Tibial artery (tissue), 4 donors: ENCODE measurements at regions not wholly inside any gene's neighbourhood (a gene's known extent, or its start where the extent isn't known, plus 50 kb on each side); places are given as distances from the start of the nearest gene placed in this dataset.
A peak's percentile ranks its signal among the peaks of the same experiment; 100 is the strongest.
"Not testable (repeated sequence)": the region's sequence is repeated elsewhere in the genome, so short reads cannot be mapped to it uniquely, and the experiment has no call there.

Experiments
- DNase-seq, 2 donors: peaks; one replicate each; pipeline ENCODE4 v3.0.0-alpha.2; 2019
- H3K27ac ChIP-seq, 2 donors: fragments of 200-600 bp; sonication (generic) in 1 of 2; 1 replicate in 1 of 2; 2 replicates in 1 of 2; pipeline ENCODE4 v1.5.1; 2018 to 2019; ENCODE audit warnings: mild to moderate bottlenecking in 1 of 2
- H3K27me3 ChIP-seq, 2 donors: fragments of 200-600 bp; sonication (generic) in 1 of 2; one replicate each; pipeline versions ENCODE4 v1.5.1 to v1.6.0; 2016 to 2019
- H3K36me3 ChIP-seq, 3 donors: fragments of 200-600 bp; sonication (generic) in 2 of 3; one replicate each; pipeline ENCODE4 v1.5.1; 2016 to 2019; ENCODE audit warnings: mild to moderate bottlenecking in 2 of 3
- H3K4me1 ChIP-seq, 4 donors: fragments of 200-600 bp; sonication (generic) in 2 of 4; 1 replicate in 3 of 4; 2 replicates in 1 of 4; pipeline ENCODE4 v1.5.1; 2016 to 2019
- H3K4me3 ChIP-seq, 2 donors: fragments of 200-600 bp; sonication (generic) in 1 of 2; 1 replicate in 1 of 2; 2 replicates in 1 of 2; pipeline ENCODE4 v1.5.1; 2018 to 2019; ENCODE audit warnings: mild to moderate bottlenecking in 2 of 2
- H3K9me3 ChIP-seq, 3 donors: fragments of 200-600 bp; sonication (generic) in 1 of 3; one replicate each; pipeline ENCODE4 v1.5.1; 2016 to 2019
- intact Hi-C: fragments of 100-400 bp; cut with DNase I; formaldehyde crosslinking; loops from one replicate; pipeline ENCODE4 v1.15.0; 2023; ENCODE audit warnings: low total_unique reads
- TF ChIP-seq, protein P1 (sequence below), 2 experiments: fragments of 200-600 bp in 1 of 2; fragments of 450-650 bp in 1 of 2; IDR thresholded peaks; one replicate each; pipeline ENCODE4 v1.5.1; 2017 to 2019; ENCODE audit warnings: antibody characterized with exemption in 2 of 2, mild to moderate bottlenecking in 1 of 2, moderate library complexity in 1 of 2

DNA sequence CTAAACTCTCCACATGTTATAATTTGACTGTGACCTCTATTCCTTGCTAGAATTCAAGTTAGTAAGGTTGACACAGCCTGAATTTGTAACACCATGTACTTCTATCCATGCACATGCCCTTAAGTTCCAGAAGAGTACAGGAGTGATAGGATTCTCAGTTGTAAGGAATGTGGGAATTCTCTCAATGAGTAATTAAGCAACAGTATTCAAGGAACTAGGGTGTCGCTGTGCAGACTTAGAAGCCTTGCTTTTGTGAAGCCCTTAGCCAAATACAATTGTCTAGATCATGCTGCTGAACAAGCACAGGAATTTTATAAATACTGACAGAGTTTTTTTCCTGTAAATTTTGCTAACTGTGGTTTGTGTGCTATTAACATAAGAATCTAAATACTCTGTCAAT, 276.3 kb upstream of the PTBP2 start:
- H3K9me3 ChIP-seq = no peaks in the 10 kb centered on the region
- no peak overlapping the region for H3K4me3 ChIP-seq
- no peaks in the 10 kb centered on the region for H3K4me1 ChIP-seq
- no peak for DNase-seq
- H3K36me3 ChIP-seq = no peaks in the 10 kb centered on the region
- intact Hi-C loops = no loop called here
- TF ChIP-seq, protein P1, sequence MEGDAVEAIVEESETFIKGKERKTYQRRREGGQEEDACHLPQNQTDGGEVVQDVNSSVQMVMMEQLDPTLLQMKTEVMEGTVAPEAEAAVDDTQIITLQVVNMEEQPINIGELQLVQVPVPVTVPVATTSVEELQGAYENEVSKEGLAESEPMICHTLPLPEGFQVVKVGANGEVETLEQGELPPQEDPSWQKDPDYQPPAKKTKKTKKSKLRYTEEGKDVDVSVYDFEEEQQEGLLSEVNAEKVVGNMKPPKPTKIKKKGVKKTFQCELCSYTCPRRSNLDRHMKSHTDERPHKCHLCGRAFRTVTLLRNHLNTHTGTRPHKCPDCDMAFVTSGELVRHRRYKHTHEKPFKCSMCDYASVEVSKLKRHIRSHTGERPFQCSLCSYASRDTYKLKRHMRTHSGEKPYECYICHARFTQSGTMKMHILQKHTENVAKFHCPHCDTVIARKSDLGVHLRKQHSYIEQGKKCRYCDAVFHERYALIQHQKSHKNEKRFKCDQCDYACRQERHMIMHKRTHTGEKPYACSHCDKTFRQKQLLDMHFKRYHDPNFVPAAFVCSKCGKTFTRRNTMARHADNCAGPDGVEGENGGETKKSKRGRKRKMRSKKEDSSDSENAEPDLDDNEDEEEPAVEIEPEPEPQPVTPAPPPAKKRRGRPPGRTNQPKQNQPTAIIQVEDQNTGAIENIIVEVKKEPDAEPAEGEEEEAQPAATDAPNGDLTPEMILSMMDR (IDR thresholded peaks at IDR 0.05) = no peak
- no peaks in the 10 kb centered on the region for H3K27me3 ChIP-seq
- H3K27ac ChIP-seq = no peak overlapping the region

DNA sequence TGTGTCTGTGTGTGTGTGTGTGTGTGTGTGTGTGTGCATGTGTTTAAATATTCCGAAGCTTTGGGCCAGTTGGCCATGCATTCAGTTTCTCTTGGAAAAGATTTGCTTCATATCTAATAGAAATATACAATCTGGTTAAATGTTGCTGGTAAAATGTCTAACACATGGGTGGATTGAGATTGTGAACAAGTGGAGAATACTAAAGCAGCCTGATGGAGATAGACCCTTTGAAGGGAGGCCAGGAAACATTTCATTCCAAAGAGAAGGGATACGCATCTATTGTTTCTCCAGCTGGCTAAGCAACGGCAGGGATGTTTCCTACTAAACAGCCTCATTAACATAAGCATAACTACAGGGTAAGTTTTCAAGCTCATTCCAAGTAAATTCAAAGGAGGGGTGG, 257.5 kb upstream of the PTBP2 start:
- TF ChIP-seq, protein P1 (IDR thresholded peaks at IDR 0.05) = no peak
- intact Hi-C loops = no loop called here

DNA sequence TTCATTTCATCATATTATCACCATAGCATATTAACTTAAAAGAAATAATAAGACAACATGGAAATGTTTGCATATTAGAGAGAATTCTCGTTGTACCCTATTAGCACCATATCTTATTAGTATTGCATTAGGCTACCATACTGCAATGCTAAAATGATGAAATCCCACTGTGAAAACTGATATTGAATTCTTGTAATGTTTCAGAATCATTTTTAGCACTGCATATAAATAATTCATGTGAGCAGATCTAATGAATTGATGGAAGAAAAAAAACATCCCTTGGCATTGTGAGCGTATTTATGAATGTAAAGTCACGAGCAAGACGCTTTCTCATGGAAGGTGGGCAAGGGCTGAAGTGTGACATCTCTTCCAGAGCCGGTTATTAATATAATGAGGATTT, 257.1 kb upstream of the PTBP2 start:
- no peaks in the 10 kb centered on the region for H3K4me1 ChIP-seq
- H3K36me3 ChIP-seq = no peaks in the 10 kb centered on the region
- no peak overlapping the region for H3K27ac ChIP-seq
- H3K4me3 ChIP-seq = no peak overlapping the region
- no peaks in the 10 kb centered on the region for H3K27me3 ChIP-seq
- H3K9me3 ChIP-seq = no peaks in the 10 kb centered on the region
- TF ChIP-seq, protein P1 (IDR thresholded peaks at IDR 0.05) = no peak
- intact Hi-C loops = no loop called here
- no peak for DNase-seq

More for the DNA sequence above, 257.5 kb upstream of the PTBP2 start:
- H3K4me1 ChIP-seq = no peaks in the 10 kb centered on the region
- no peak overlapping the region for H3K4me3 ChIP-seq
- H3K9me3 ChIP-seq = no peaks in the 10 kb centered on the region
- H3K27me3 ChIP-seq = no peaks in the 10 kb centered on the region
- no peaks in the 10 kb centered on the region for H3K36me3 ChIP-seq
- DNase-seq = no peak
- H3K27ac ChIP-seq = no peak overlapping the region

DNA sequence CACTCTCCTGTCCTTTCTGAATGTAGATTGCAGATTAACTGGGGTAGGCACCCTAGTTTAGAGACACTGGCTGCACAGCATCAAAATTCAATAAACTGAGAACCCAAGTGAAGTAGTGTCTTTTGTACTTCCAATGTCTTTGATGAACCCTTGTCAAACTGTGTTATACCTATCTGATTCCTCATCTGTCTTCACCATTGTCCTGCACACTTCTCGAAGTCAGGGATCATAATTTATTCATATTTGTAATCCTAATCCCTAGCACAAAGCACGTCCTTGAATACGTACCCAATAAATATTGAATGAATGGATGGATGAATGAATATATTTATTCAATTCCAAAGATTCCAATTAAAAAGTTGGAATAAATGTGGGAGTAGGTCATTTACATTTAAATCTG, 256.6 kb upstream of the PTBP2 start:
- TF ChIP-seq, protein P1 (IDR thresholded peaks at IDR 0.05) = no peak
- Histone ChIP-seq H3K36me3 (no peaks in the 10 kb centered on the region), H3K27me3 (no peaks in the 10 kb centered on the region), H3K9me3 (no peaks in the 10 kb centered on the region), H3K4me1 (no peaks in the 10 kb centered on the region), H3K27ac (no peak overlapping the region), H3K4me3 (no peak overlapping the region)
- intact Hi-C loops = no loop called here
- DNase-seq = no peak

DNA sequence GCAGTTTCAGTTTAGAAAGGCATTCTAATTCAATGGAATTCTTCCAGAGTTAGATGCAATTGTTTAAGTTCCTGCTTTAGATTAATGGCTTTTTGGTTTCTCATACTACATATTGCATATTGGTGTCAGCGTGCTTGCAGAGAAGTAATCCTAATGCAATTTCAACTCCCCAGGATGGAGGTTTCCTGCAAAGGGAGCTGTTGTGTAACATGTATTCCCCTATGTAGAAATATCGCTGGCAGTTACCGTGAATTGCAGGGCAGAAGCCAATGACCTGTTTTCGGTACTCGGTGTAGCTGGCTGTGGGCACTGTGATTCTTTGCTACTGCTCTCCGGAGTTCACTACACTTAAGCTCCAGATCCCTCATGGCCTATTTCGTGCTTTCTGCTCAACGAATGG, 256.1 kb upstream of the PTBP2 start:
- H3K4me3 ChIP-seq = no peak overlapping the region
- H3K4me1 ChIP-seq = no peaks in the 10 kb centered on the region
- no peaks in the 10 kb centered on the region for H3K9me3 ChIP-seq
- H3K27ac ChIP-seq = no peak overlapping the region
- TF ChIP-seq, protein P1 (IDR thresholded peaks at IDR 0.05) = no peak
- H3K36me3 ChIP-seq = no peaks in the 10 kb centered on the region
- peak; percentile 64 to 66 for DNase-seq
- H3K27me3 ChIP-seq = no peaks in the 10 kb centered on the region
- intact Hi-C loops = no loop called here

DNA sequence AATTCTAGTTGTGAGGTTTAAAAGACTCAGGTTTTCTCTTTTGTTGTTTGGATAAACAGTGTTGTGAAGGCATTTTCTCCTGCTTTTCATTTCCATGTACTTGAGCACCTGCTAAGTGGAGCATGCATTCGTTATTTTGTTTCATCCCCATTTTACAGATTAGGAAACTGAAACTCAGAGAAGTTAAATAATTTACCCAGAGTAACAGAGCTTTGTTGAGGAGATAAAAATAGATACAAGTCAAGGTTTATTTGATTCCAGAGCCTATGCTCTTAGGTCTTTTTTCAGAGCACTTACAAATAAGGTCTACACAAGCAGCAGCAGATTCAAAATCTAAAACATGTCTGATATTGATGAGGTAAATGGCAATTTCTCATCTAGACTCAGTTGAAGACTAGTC, 254.7 kb upstream of the PTBP2 start:
- intact Hi-C loops = no loop called here
- H3K27me3 ChIP-seq = no peaks in the 10 kb centered on the region
- H3K4me3 ChIP-seq = no peak overlapping the region
- no peaks in the 10 kb centered on the region for H3K4me1 ChIP-seq
- no peak for DNase-seq
- TF ChIP-seq, protein P1 (IDR thresholded peaks at IDR 0.05) = no peak
- H3K27ac ChIP-seq = no peak overlapping the region
- H3K9me3 ChIP-seq = no peaks in the 10 kb centered on the region
- no peaks in the 10 kb centered on the region for H3K36me3 ChIP-seq

DNA sequence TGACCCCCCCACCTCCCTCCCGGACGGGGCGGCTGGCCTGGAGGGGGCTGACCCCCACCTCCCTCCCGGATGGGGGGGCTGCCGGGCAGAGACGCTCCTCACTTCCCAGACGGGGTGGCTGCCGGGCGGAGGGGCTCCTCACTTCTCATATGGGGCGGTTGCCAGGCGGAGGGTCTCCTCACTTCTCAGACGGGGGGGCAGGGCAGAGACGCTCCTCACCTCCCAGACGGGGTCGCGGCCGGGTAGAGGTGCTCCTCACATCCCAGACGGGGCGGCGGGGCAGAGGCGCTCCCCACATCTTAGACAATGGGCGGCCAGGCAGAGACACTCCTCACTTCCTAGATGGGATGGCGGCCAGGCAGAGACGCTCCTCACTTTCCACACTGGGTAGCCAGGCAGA, 251.9 kb upstream of the PTBP2 start:
- intact Hi-C loops, DNase-seq, H3K4me1 ChIP-seq, H3K27me3 ChIP-seq, H3K27ac ChIP-seq, H3K36me3 ChIP-seq, H3K4me3 ChIP-seq, H3K9me3 ChIP-seq: not testable (repeated sequence)
